ENCODE measurements at regions not wholly inside any gene's neighbourhood (a gene's known extent, or its start where the extent isn't known, plus 50 kb on each side); places are given as distances from the start of the nearest gene placed in this dataset.

GRCh38 chr11:109480251-109480650 is 58.3 kb downstream of the C11orf87 start:
- Mint-ChIP-seq H3K27me3 (no peaks in the 10 kb centered on the region), H3K4me1 (no peaks in the 10 kb centered on the region), H3K9me3 (peaks cover 5 to 8% (median 8%) of the 10 kb centered on the region in 3 donors), H3K36me3 (no peaks in the 10 kb centered on the region), H3K27ac (no peak overlapping the region), H3K4me3 (no peak overlapping the region)
- H3K36me3 ChIP-seq (ENCODE audit: control insufficient read depth in 2 of 2, extremely low read depth in 1 of 2, insufficient read depth in 1 of 2, low read length in 1 of 2) = no peaks in the 10 kb centered on the region
- no peaks in the 10 kb centered on the region for H3K4me1 ChIP-seq (ENCODE audit: control insufficient read depth in 1 of 2, extremely low read depth in 1 of 2, insufficient read depth in 2 of 2, low read length in 2 of 2)
- WGBS (ENCODE audit: insufficient coverage) = 70% methylated on average over 3 of the region's 6 CpGs
- H3K27ac ChIP-seq (ENCODE audit: low read length) = no peak overlapping the region
- no peak overlapping the region for H3K4me3 ChIP-seq (ENCODE audit: control insufficient read depth in 1 of 2, extremely low read depth in 1 of 2, low read length in 1 of 2)
- H3K27me3 ChIP-seq (replicated peaks in 1 of 2; ENCODE audit: control insufficient read depth in 2 of 2, extremely low read depth in 1 of 2, insufficient read depth in 2 of 2, low read length in 1 of 2) = no peaks in the 10 kb centered on the region
- no peak for ATAC-seq (replicated peaks in 1 of 4)
- ChIA-PET POLR2A (no interaction called here), CTCF (no interaction called here)
- H3K9me3 ChIP-seq = no peaks in the 10 kb centered on the region
- no peak for DNase-seq

GRCh38 chr11:109486129-109486528 is 64.1 kb downstream of the C11orf87 start:
- H3K27ac ChIP-seq (ENCODE audit: low read length) = no peak overlapping the region
- H3K27me3 Mint-ChIP-seq = no peaks in the 10 kb centered on the region
- H3K36me3 ChIP-seq (ENCODE audit: control insufficient read depth in 2 of 2, extremely low read depth in 1 of 2, insufficient read depth in 1 of 2, low read length in 1 of 2) = no peaks in the 10 kb centered on the region
- 43% methylated on average over 1 of the region's 1 CpG for WGBS (ENCODE audit: insufficient coverage)
- ATAC-seq (replicated peaks in 1 of 4) = no peak
- no peaks in the 10 kb centered on the region for H3K27me3 ChIP-seq (replicated peaks in 1 of 2; ENCODE audit: control insufficient read depth in 2 of 2, extremely low read depth in 1 of 2, insufficient read depth in 2 of 2, low read length in 1 of 2)
- H3K27ac Mint-ChIP-seq = no peak overlapping the region
- H3K36me3 Mint-ChIP-seq = no peaks in the 10 kb centered on the region
- no peaks in the 10 kb centered on the region for H3K4me1 Mint-ChIP-seq
- no peaks in the 10 kb centered on the region for H3K4me1 ChIP-seq (ENCODE audit: control insufficient read depth in 1 of 2, extremely low read depth in 1 of 2, insufficient read depth in 2 of 2, low read length in 2 of 2)
- ChIA-PET POLR2A (no interaction called here), CTCF (no interaction called here)
- no peak overlapping the region for H3K4me3 Mint-ChIP-seq
- H3K4me3 ChIP-seq (ENCODE audit: control insufficient read depth in 1 of 2, extremely low read depth in 1 of 2, low read length in 1 of 2) = no peak overlapping the region
- no peaks in the 10 kb centered on the region for H3K9me3 ChIP-seq
- DNase-seq = no peak
- peaks cover 0 to 4% (median 2%) of the 10 kb centered on the region in 3 donors for H3K9me3 Mint-ChIP-seq

GRCh38 chr11:109490953-109491635 is 69.1 kb downstream of the C11orf87 start:
- ATAC-seq (replicated peaks in 1 of 4) (no peak), DNase-seq (no peak)
- H3K36me3 Mint-ChIP-seq = no peaks in the 10 kb centered on the region
- no peaks in the 10 kb centered on the region for H3K4me1 ChIP-seq (ENCODE audit: control insufficient read depth in 1 of 2, extremely low read depth in 1 of 2, insufficient read depth in 2 of 2, low read length in 2 of 2)
- no peak overlapping the region for H3K4me3 Mint-ChIP-seq
- CTCF ChIA-PET = no interaction called here
- H3K9me3 Mint-ChIP-seq = peaks cover 2 to 9% (median 7%) of the 10 kb centered on the region in 3 donors
- H3K36me3 ChIP-seq (ENCODE audit: control insufficient read depth in 2 of 2, extremely low read depth in 1 of 2, insufficient read depth in 1 of 2, low read length in 1 of 2) = no peaks in the 10 kb centered on the region
- H3K27me3 Mint-ChIP-seq = no peaks in the 10 kb centered on the region
- POLR2A ChIA-PET = no interaction called here
- H3K9me3 ChIP-seq = no peaks in the 10 kb centered on the region
- H3K4me1 Mint-ChIP-seq = no peaks in the 10 kb centered on the region
- H3K27ac Mint-ChIP-seq = no peak overlapping the region
- H3K27ac ChIP-seq (ENCODE audit: low read length) = no peak overlapping the region
- no CpG with 5 or more reads among the region's 4 CpGs for WGBS (ENCODE audit: insufficient coverage)
- H3K27me3 ChIP-seq (replicated peaks in 1 of 2; ENCODE audit: control insufficient read depth in 2 of 2, extremely low read depth in 1 of 2, insufficient read depth in 2 of 2, low read length in 1 of 2) = no peaks in the 10 kb centered on the region
- no peak overlapping the region for H3K4me3 ChIP-seq (ENCODE audit: control insufficient read depth in 1 of 2, extremely low read depth in 1 of 2, low read length in 1 of 2)

- H3K4me3 Mint-ChIP-seq = no peak overlapping the region
- 70% methylated on average over 2 of the region's 3 CpGs for WGBS (ENCODE audit: insufficient coverage)
- H3K27me3 ChIP-seq (replicated peaks in 1 of 2; ENCODE audit: control insufficient read depth in 2 of 2, extremely low read depth in 1 of 2, insufficient read depth in 2 of 2, low read length in 1 of 2) = no peaks in the 10 kb centered on the region
- no peaks in the 10 kb centered on the region for H3K36me3 ChIP-seq (ENCODE audit: control insufficient read depth in 2 of 2, extremely low read depth in 1 of 2, insufficient read depth in 1 of 2, low read length in 1 of 2)
- no peaks in the 10 kb centered on the region for H3K36me3 Mint-ChIP-seq
- no peak overlapping the region for H3K27ac ChIP-seq (ENCODE audit: low read length)
- no peaks in the 10 kb centered on the region for H3K4me1 ChIP-seq (ENCODE audit: control insufficient read depth in 1 of 2, extremely low read depth in 1 of 2, insufficient read depth in 2 of 2, low read length in 2 of 2)
- no peak for ATAC-seq (replicated peaks in 1 of 4)
- no peaks in the 10 kb centered on the region for H3K4me1 Mint-ChIP-seq
- H3K27ac Mint-ChIP-seq = no peak overlapping the region
- no peaks in the 10 kb centered on the region for H3K9me3 Mint-ChIP-seq
- no peaks in the 10 kb centered on the region for H3K9me3 ChIP-seq
- ChIA-PET POLR2A (no interaction called here), CTCF (no interaction called here)
- H3K27me3 Mint-ChIP-seq = no peaks in the 10 kb centered on the region
- H3K4me3 ChIP-seq (ENCODE audit: control insufficient read depth in 1 of 2, extremely low read depth in 1 of 2, low read length in 1 of 2) = no peak overlapping the region
- no peak for DNase-seq
Measured at GRCh38 chr11:109506115-109506514, 84.1 kb downstream of the C11orf87 start.

GRCh38 chr11:109507331-109507730 is 85.3 kb downstream of the C11orf87 start:
- no peak for ATAC-seq (replicated peaks in 1 of 4)
- Histone ChIP-seq H3K27ac (ENCODE audit: low read length) (no peak overlapping the region), H3K4me3 (ENCODE audit: control insufficient read depth in 1 of 2, extremely low read depth in 1 of 2, low read length in 1 of 2) (no peak overlapping the region), H3K4me1 (ENCODE audit: control insufficient read depth in 1 of 2, extremely low read depth in 1 of 2, insufficient read depth in 2 of 2, low read length in 2 of 2) (no peaks in the 10 kb centered on the region), H3K9me3 (no peaks in the 10 kb centered on the region), H3K36me3 (ENCODE audit: control insufficient read depth in 2 of 2, extremely low read depth in 1 of 2, insufficient read depth in 1 of 2, low read length in 1 of 2) (no peaks in the 10 kb centered on the region), H3K27me3 (replicated peaks in 1 of 2; ENCODE audit: control insufficient read depth in 2 of 2, extremely low read depth in 1 of 2, insufficient read depth in 2 of 2, low read length in 1 of 2) (no peaks in the 10 kb centered on the region)
- Mint-ChIP-seq H3K4me3 (no peak overlapping the region), H3K27ac (no peak overlapping the region), H3K36me3 (no peaks in the 10 kb centered on the region), H3K9me3 (no peaks in the 10 kb centered on the region), H3K27me3 (no peaks in the 10 kb centered on the region), H3K4me1 (no peaks in the 10 kb centered on the region)
- WGBS (ENCODE audit: insufficient coverage) = no CpG with 5 or more reads among the region's 4 CpGs
- DNase-seq = no peak
- ChIA-PET POLR2A (no interaction called here), CTCF (no interaction called here)

- no peaks in the 10 kb centered on the region for H3K4me1 ChIP-seq (ENCODE audit: control insufficient read depth in 1 of 2, extremely low read depth in 1 of 2, insufficient read depth in 2 of 2, low read length in 2 of 2)
- no peak overlapping the region for H3K4me3 ChIP-seq (ENCODE audit: control insufficient read depth in 1 of 2, extremely low read depth in 1 of 2, low read length in 1 of 2)
- POLR2A ChIA-PET = no interaction called here
- no peaks in the 10 kb centered on the region for H3K4me1 Mint-ChIP-seq
- H3K9me3 ChIP-seq = no peaks in the 10 kb centered on the region
- H3K27ac Mint-ChIP-seq = no peak overlapping the region
- H3K27ac ChIP-seq (ENCODE audit: low read length) = no peak overlapping the region
- CTCF ChIA-PET = no interaction called here
- no peaks in the 10 kb centered on the region for H3K27me3 ChIP-seq (replicated peaks in 1 of 2; ENCODE audit: control insufficient read depth in 2 of 2, extremely low read depth in 1 of 2, insufficient read depth in 2 of 2, low read length in 1 of 2)
- H3K36me3 Mint-ChIP-seq = no peaks in the 10 kb centered on the region
- H3K27me3 Mint-ChIP-seq = no peaks in the 10 kb centered on the region
- ATAC-seq (replicated peaks in 1 of 4) = no peak
- H3K9me3 Mint-ChIP-seq = peaks cover 0 to 3% (median 0%) of the 10 kb centered on the region in 3 donors
- no CpG with 5 or more reads among the region's 1 CpG for WGBS (ENCODE audit: insufficient coverage)
- H3K36me3 ChIP-seq (ENCODE audit: control insufficient read depth in 2 of 2, extremely low read depth in 1 of 2, insufficient read depth in 1 of 2, low read length in 1 of 2) = no peaks in the 10 kb centered on the region
- H3K4me3 Mint-ChIP-seq = no peak overlapping the region
- DNase-seq = no peak
Measured at GRCh38 chr11:109507836-109508561, 86.0 kb downstream of the C11orf87 start.

Measured in T-cell (primary cell).